Fibroblast of the aortic adventitia (primary cell): ENCODE measurements at regions not wholly inside any gene's neighbourhood (a gene's known extent, or its start where the extent isn't known, plus 50 kb on each side); places are given as distances from the start of the nearest gene placed in this dataset.

Experiments
- DNase-seq: peaks from one replicate; pipeline ENCODE4 v3.0.0-alpha.2; 2010; ENCODE audit warnings: low read depth
- H3K4me3 ChIP-seq: 2 replicates; pipeline ENCODE4 v1.5.1; 2011; ENCODE audit warnings: low read depth, mild to moderate bottlenecking, control low read depth, low read length, moderate library complexity
- TF ChIP-seq, protein P1 (sequence below): IDR thresholded peaks from 2 replicates; pipeline ENCODE4 v1.5.1; 2011; ENCODE audit warnings: mild to moderate bottlenecking, low read length, control low read depth, inconsistent platforms; ENCODE audit not compliant: insufficient read depth

GRCh38 chr3:87509401-87509800 is 233.0 kb upstream of the POU1F1 start:
- DNase-seq, result no peak
- TF ChIP-seq, protein P1, sequence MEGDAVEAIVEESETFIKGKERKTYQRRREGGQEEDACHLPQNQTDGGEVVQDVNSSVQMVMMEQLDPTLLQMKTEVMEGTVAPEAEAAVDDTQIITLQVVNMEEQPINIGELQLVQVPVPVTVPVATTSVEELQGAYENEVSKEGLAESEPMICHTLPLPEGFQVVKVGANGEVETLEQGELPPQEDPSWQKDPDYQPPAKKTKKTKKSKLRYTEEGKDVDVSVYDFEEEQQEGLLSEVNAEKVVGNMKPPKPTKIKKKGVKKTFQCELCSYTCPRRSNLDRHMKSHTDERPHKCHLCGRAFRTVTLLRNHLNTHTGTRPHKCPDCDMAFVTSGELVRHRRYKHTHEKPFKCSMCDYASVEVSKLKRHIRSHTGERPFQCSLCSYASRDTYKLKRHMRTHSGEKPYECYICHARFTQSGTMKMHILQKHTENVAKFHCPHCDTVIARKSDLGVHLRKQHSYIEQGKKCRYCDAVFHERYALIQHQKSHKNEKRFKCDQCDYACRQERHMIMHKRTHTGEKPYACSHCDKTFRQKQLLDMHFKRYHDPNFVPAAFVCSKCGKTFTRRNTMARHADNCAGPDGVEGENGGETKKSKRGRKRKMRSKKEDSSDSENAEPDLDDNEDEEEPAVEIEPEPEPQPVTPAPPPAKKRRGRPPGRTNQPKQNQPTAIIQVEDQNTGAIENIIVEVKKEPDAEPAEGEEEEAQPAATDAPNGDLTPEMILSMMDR, result no peak
- H3K4me3 ChIP-seq, result no peak overlapping the region

DNA sequence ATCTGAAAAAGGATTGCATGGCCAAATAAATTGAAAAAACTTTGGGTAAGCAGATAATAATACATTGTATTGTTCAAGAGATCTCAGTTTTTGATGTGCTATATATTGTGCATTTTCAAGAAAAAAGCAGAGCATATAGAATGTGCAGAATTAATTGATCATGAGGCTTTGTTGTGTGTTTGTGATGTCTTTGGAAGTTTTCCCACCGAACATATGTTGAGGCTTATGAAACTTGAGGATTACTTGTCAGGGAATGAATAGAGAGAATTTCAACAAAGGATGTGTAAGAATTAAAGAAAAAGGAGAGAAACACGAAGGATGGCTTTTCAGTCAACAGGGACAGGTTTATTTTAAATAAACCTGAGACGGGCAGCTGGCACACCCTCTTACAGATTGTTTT is 232.5 kb upstream of the POU1F1 start:
- no peak overlapping the region for H3K4me3 ChIP-seq
- TF ChIP-seq, protein P1, result no peak
- no peak for DNase-seq

- TF ChIP-seq, protein P1, result no peak
- DNase-seq, result no peak
- H3K4me3 ChIP-seq, result no peak overlapping the region
These were observed 231.4 kb upstream of the POU1F1 start for GRCh38 chr3:87507753-87508152.

DNA sequence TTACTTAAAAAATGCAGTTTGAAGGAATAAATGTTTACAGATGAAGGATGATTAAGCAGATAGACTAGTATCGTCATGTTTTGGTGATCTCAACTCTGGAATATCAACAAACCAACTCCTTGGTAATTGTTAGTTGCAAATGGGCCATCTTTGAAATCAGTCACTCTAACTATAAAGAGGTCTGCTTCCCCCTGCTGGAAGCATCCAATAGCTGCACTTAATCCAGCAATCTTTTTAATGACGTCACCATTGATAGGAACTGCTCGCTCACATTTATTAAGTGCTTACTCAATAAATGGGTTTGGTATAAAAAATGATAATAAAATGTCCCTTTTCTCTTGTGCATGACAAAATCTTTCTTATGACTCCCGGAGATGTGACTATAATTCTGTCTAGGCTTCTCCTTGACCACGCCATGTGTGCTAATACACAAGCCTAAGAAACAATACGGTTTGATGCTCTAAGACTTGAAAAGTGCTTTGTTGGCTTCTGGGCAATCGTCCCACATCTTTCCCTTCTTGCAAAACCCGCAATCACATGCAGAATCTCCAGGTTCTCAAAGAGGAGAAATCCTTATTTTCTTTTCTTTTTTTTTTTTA is 227.6 kb upstream of the POU1F1 start:
- DNase-seq, result peak; percentile 88
- H3K4me3 ChIP-seq, result no peak overlapping the region
- TF ChIP-seq, protein P1, result peak; percentile 82

- no peak overlapping the region for H3K4me3 ChIP-seq
- no peak for DNase-seq
- TF ChIP-seq, protein P1, result no peak
These were observed 224.7 kb upstream of the POU1F1 start for GRCh38 chr3:87501076-87501475.

DNA sequence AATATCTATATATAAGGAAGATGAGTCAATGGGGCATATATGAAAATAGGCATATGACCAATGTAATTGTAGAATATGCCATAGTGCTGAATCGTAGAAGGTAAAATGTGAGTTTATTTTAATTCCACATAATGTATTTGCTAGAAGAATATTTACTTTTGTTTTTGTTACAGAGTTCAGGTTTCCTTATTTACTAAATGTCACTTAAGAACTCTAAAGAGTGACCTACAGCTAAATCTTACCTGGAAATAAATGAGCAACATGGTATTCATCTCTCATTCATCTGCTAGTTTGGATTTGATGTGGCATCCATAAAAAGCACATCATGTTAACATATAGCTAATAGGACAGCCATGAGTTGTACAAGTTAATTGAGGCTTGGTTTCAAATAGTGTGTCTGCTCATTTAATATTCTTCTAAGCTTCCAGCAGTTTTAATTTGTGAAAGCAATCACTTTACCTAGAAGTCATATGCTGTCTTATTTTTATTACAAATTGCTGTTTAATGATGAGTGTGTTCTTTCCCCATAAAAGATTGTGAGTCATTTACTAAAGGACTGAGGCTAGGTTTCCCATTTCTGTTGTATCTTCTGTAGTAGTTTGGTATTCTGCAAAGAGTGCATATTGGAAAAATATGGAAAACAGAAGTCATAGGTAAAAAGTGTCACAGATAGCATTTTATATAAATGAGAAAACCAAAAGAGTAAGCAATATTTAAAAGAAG is 222.1 kb upstream of the POU1F1 start:
- TF ChIP-seq, protein P1, result no peak
- DNase-seq, result no peak

More for the DNA sequence above, 222.1 kb upstream of the POU1F1 start:
- no peak overlapping the region for H3K4me3 ChIP-seq
